IPS-15b (cell line): ENCODE measurements at regions not wholly inside any gene's neighbourhood (a gene's known extent, or its start where the extent isn't known, plus 50 kb on each side); places are given as distances from the start of the nearest gene placed in this dataset.

Experiments
- H3K27me3 ChIP-seq: one replicate; pipeline ENCODE4 v1.6.1; 2013; ENCODE audit warnings: low read length; ENCODE audit not compliant: control insufficient read depth, insufficient read depth
- H3K36me3 ChIP-seq: one replicate; pipeline ENCODE4 v1.6.1; 2013; ENCODE audit warnings: low read length; ENCODE audit not compliant: control insufficient read depth, insufficient read depth
- H3K4me1 ChIP-seq: one replicate; pipeline ENCODE4 v1.6.1; 2013; ENCODE audit warnings: mild to moderate bottlenecking, low read length; ENCODE audit not compliant: control insufficient read depth, insufficient read depth
- H3K4me3 ChIP-seq: one replicate; pipeline ENCODE4 v1.5.1; 2013; ENCODE audit warnings: low read depth, low read length
- H3K9ac ChIP-seq: one replicate; pipeline ENCODE4 v1.6.1; 2013; ENCODE audit warnings: low read depth, mild to moderate bottlenecking, low read length
- H3K9me3 ChIP-seq: one replicate; pipeline ENCODE4 v1.6.1; 2013; ENCODE audit warnings: mild to moderate bottlenecking, low read length; ENCODE audit not compliant: control insufficient read depth, insufficient read depth

GRCh38 chr18:38923540-38923939 is 1357.9 kb upstream of the CELF4 start:
- Histone ChIP-seq H3K4me3 (no peak overlapping the region), H3K4me1 (peaks cover 4% of the 10 kb centered on the region), H3K9ac (no peak overlapping the region), H3K9me3 (no peaks in the 10 kb centered on the region), H3K36me3 (no peaks in the 10 kb centered on the region), H3K27me3 (no peaks in the 10 kb centered on the region)

- Histone ChIP-seq H3K9ac (no peak overlapping the region), H3K4me1 (peaks cover 4% of the 10 kb centered on the region), H3K4me3 (no peak overlapping the region), H3K27me3 (no peaks in the 10 kb centered on the region), H3K9me3 (no peaks in the 10 kb centered on the region), H3K36me3 (no peaks in the 10 kb centered on the region)
Observed at GRCh38 chr18:38923126-38923525, 1357.5 kb upstream of the CELF4 start.

GRCh38 chr18:38909972-38910371 is 1344.4 kb upstream of the CELF4 start:
- no peaks in the 10 kb centered on the region for H3K36me3 ChIP-seq
- H3K27me3 ChIP-seq, result no peaks in the 10 kb centered on the region
- no peak overlapping the region for H3K4me3 ChIP-seq
- H3K9me3 ChIP-seq, result no peaks in the 10 kb centered on the region
- no peak overlapping the region for H3K9ac ChIP-seq
- H3K4me1 ChIP-seq, result peaks cover 3% of the 10 kb centered on the region

GRCh38 chr18:38902796-38903195 is 1337.2 kb upstream of the CELF4 start:
- H3K9me3 ChIP-seq, result no peaks in the 10 kb centered on the region
- H3K4me3 ChIP-seq, result no peak overlapping the region
- no peaks in the 10 kb centered on the region for H3K36me3 ChIP-seq
- H3K4me1 ChIP-seq, result no peaks in the 10 kb centered on the region
- no peak overlapping the region for H3K9ac ChIP-seq
- H3K27me3 ChIP-seq, result no peaks in the 10 kb centered on the region

- Histone ChIP-seq H3K4me1 (no peaks in the 10 kb centered on the region), H3K9me3 (no peaks in the 10 kb centered on the region), H3K27me3 (no peaks in the 10 kb centered on the region), H3K36me3 (no peaks in the 10 kb centered on the region), H3K4me3 (no peak overlapping the region), H3K9ac (no peak overlapping the region)
Observed at GRCh38 chr18:38900445-38900844, 1334.8 kb upstream of the CELF4 start.

GRCh38 chr18:38900031-38900430 is 1334.4 kb upstream of the CELF4 start:
- Histone ChIP-seq H3K36me3 (no peaks in the 10 kb centered on the region), H3K9me3 (no peaks in the 10 kb centered on the region), H3K9ac (no peak overlapping the region), H3K27me3 (no peaks in the 10 kb centered on the region), H3K4me3 (no peak overlapping the region), H3K4me1 (no peaks in the 10 kb centered on the region)

GRCh38 chr18:38899252-38899651 is 1333.7 kb upstream of the CELF4 start:
- Histone ChIP-seq H3K9ac (no peak overlapping the region), H3K4me3 (no peak overlapping the region), H3K9me3 (no peaks in the 10 kb centered on the region), H3K36me3 (no peaks in the 10 kb centered on the region), H3K4me1 (no peaks in the 10 kb centered on the region), H3K27me3 (no peaks in the 10 kb centered on the region)

GRCh38 chr18:38898167-38898566 is 1332.6 kb upstream of the CELF4 start:
- Histone ChIP-seq H3K4me1 (no peaks in the 10 kb centered on the region), H3K9me3 (no peaks in the 10 kb centered on the region), H3K4me3 (no peak overlapping the region), H3K9ac (no peak overlapping the region), H3K36me3 (no peaks in the 10 kb centered on the region), H3K27me3 (no peaks in the 10 kb centered on the region)

GRCh38 chr18:38895560-38895959 is 1330.0 kb upstream of the CELF4 start:
- Histone ChIP-seq H3K36me3 (no peaks in the 10 kb centered on the region), H3K4me3 (no peak overlapping the region), H3K9ac (no peak overlapping the region), H3K27me3 (no peaks in the 10 kb centered on the region), H3K9me3 (no peaks in the 10 kb centered on the region), H3K4me1 (no peaks in the 10 kb centered on the region)

- Histone ChIP-seq H3K36me3 (no peaks in the 10 kb centered on the region), H3K9ac (no peak overlapping the region), H3K9me3 (no peaks in the 10 kb centered on the region), H3K4me3 (no peak overlapping the region), H3K4me1 (peaks cover 3% of the 10 kb centered on the region), H3K27me3 (no peaks in the 10 kb centered on the region)
Observed at GRCh38 chr18:38887671-38888020, 1322.0 kb upstream of the CELF4 start.

- H3K4me3 ChIP-seq, result no peak overlapping the region
- no peak overlapping the region for H3K9ac ChIP-seq
- no peaks in the 10 kb centered on the region for H3K27me3 ChIP-seq
- peaks cover 3% of the 10 kb centered on the region for H3K4me1 ChIP-seq
- H3K36me3 ChIP-seq, result no peaks in the 10 kb centered on the region
- H3K9me3 ChIP-seq, result no peaks in the 10 kb centered on the region
Observed at GRCh38 chr18:38886861-38887670, 1321.5 kb upstream of the CELF4 start.

- no peaks in the 10 kb centered on the region for H3K27me3 ChIP-seq
- H3K4me1 ChIP-seq, result peaks cover 3% of the 10 kb centered on the region
- H3K9me3 ChIP-seq, result no peaks in the 10 kb centered on the region
- H3K4me3 ChIP-seq, result no peak overlapping the region
- no peaks in the 10 kb centered on the region for H3K36me3 ChIP-seq
- no peak overlapping the region for H3K9ac ChIP-seq
Observed at GRCh38 chr18:38886235-38886634, 1320.6 kb upstream of the CELF4 start.
